HepG2 (cell line): ENCODE measurements at regions not wholly inside any gene's neighbourhood (a gene's known extent, or its start where the extent isn't known, plus 50 kb on each side); places are given as distances from the start of the nearest gene placed in this dataset.
A peak's percentile ranks its signal among the peaks of the same experiment; 100 is the strongest.

Experiments
- CC2D1A ChIP-seq: sonication (generic); formaldehyde crosslinking; IDR thresholded peaks from 2 replicates; pipeline ENCODE4 v1.8.1; 2023; ENCODE audit warnings: mild to moderate bottlenecking, missing genetic modification reagents
- CENPBD1 ChIP-seq: sonication (generic); formaldehyde crosslinking; IDR thresholded peaks from 2 replicates; pipeline ENCODE4 v1.8.0; 2022; ENCODE audit warnings: missing genetic modification reagents, low read depth, mild to moderate bottlenecking, borderline replicate concordance
- DMTF1 ChIP-seq: sonication (generic); formaldehyde crosslinking; IDR thresholded peaks from 2 replicates; pipeline ENCODE4 v1.4.0; 2020; ENCODE audit warnings: mild to moderate bottlenecking, missing genetic modification reagents
- FOSL1 ChIP-seq: sonication (generic); formaldehyde crosslinking; IDR thresholded peaks from 2 replicates; pipeline ENCODE4 v1.9.0; 2021; ENCODE audit warnings: missing genetic modification reagents, borderline replicate concordance
- FOXA1 ChIP-seq, 2 experiments: fragments of 450-650 bp in 1 of 2; sonication (generic) in 1 of 2; formaldehyde crosslinking in 1 of 2; IDR thresholded peaks; 2 replicates each; pipeline versions ENCODE4 v1.4.0 to v1.6.1; 2016 to 2020; ENCODE audit warnings: missing genetic modification reagents in 1 of 2
- HMGA1 ChIP-seq: sonication (generic); formaldehyde crosslinking; conservative IDR thresholded peaks from 2 replicates; pipeline ENCODE4 v1.4.0; 2020; ENCODE audit warnings: missing genetic modification reagents
- HNF1B ChIP-seq: sonication (generic); formaldehyde crosslinking; IDR thresholded peaks from 2 replicates; pipeline ENCODE4 v1.5.1; 2020; ENCODE audit warnings: mild to moderate bottlenecking, moderate library complexity, missing genetic modification reagents
- PCBP1 ChIP-seq: fragments of 200-400 bp; formaldehyde crosslinking; IDR thresholded peaks from 2 replicates; pipeline ENCODE4 v1.6.1; 2017; ENCODE audit warnings: mild to moderate bottlenecking, low read depth, low read length, borderline replicate concordance
- PITX1 ChIP-seq: sonication (generic); formaldehyde crosslinking; IDR thresholded peaks from 2 replicates; pipeline ENCODE4 v1.5.1; 2020; ENCODE audit warnings: mild to moderate bottlenecking, missing genetic modification reagents
- SMC3 ChIP-seq: IDR thresholded peaks from 2 replicates; pipeline ENCODE4 v1.6.1; 2011; ENCODE audit warnings: low read length, improper control_type of control experiment
- TFDP2 ChIP-seq: sonication (generic); formaldehyde crosslinking; IDR thresholded peaks from 2 replicates; pipeline ENCODE4 v1.4.0; 2020; ENCODE audit warnings: missing genetic modification reagents
- XRCC5 ChIP-seq: fragments of 200-400 bp; formaldehyde crosslinking; optimal IDR thresholded peaks from 2 replicates; pipeline ENCODE3; 2017; ENCODE audit warnings: mild to moderate bottlenecking, low read length
- ZFP91 ChIP-seq: sonication (generic); formaldehyde crosslinking; IDR thresholded peaks from 2 replicates; pipeline ENCODE4 v1.9.0; 2022; ENCODE audit warnings: missing genetic modification reagents, mild to moderate bottlenecking, borderline replicate concordance
- ZNF280B ChIP-seq: sonication (generic); formaldehyde crosslinking; IDR thresholded peaks from 2 replicates; pipeline ENCODE4 v1.5.0; 2020; ENCODE audit warnings: missing genetic modification reagents, mild to moderate bottlenecking, borderline replicate concordance
- ZNF33A ChIP-seq: sonication (generic); formaldehyde crosslinking; IDR thresholded peaks from 2 replicates; pipeline ENCODE4 v1.5.1; 2020; ENCODE audit warnings: missing genetic modification reagents, mild to moderate bottlenecking, moderate library complexity, borderline replicate concordance
- ZNF572 ChIP-seq: sonication (generic); formaldehyde crosslinking; IDR thresholded peaks from 2 replicates; pipeline ENCODE4 v1.5.1; 2020; ENCODE audit warnings: mild to moderate bottlenecking, missing genetic modification reagents
- TF ChIP-seq, protein P1 (sequence below): sonication (generic); formaldehyde crosslinking; IDR thresholded peaks from 2 replicates; pipeline ENCODE4 v1.4.0; 2020; ENCODE audit warnings: missing genetic modification reagents, mild to moderate bottlenecking, borderline replicate concordance

DNA sequence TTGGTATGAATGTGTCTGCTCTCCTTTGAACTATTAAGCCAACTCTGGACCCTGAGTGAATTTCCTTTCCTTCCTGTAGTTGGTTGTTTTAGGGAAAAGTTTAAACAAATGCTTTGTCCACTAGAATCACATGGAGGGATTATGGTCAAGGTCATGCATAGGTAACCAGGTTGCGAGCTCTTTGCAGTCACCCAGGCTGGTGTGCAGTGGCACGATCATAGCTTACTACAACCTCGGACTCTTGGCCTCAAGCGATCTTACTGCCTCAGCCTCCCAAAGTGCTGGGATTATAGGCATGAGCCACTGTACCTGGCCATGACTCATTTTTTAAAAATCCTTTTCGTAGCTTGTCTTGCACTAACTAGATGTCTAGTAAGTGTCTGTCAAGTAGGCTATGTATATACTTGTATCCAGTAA is 88.0 kb upstream of the SOX4 start (continued):
- TF ChIP-seq ZNF33A (CRISPR knock-in tag) (peak; percentile 71; the same call in 1 of the 2 replicates), XRCC5 (no peak), CC2D1A (CRISPR knock-in tag) (no peak), SMC3 (no peak), FOXA1 (IDR thresholded peaks at IDR 0.05) (no peak), FOXA1 (CRISPR knock-in tag; IDR thresholded peaks at IDR 0.05) (peak; percentile 63), CENPBD1 (no peak), ZNF280B (CRISPR knock-in tag) (no peak), ZFP91 (CRISPR knock-in tag) (peak; percentile 34; the same call in 1 of the 2 replicates), ZNF572 (no peak), HMGA1 (CRISPR knock-in tag) (no peak), PITX1 (peak; percentile 100), HNF1B (CRISPR knock-in tag) (peak; percentile 97), PCBP1 (no peak), TFDP2 (peak; percentile 49), FOSL1 (peak; percentile 41; the same call in 1 of the 2 replicates), DMTF1 (CRISPR knock-in tag) (no peak)
- TF ChIP-seq, protein P1, sequence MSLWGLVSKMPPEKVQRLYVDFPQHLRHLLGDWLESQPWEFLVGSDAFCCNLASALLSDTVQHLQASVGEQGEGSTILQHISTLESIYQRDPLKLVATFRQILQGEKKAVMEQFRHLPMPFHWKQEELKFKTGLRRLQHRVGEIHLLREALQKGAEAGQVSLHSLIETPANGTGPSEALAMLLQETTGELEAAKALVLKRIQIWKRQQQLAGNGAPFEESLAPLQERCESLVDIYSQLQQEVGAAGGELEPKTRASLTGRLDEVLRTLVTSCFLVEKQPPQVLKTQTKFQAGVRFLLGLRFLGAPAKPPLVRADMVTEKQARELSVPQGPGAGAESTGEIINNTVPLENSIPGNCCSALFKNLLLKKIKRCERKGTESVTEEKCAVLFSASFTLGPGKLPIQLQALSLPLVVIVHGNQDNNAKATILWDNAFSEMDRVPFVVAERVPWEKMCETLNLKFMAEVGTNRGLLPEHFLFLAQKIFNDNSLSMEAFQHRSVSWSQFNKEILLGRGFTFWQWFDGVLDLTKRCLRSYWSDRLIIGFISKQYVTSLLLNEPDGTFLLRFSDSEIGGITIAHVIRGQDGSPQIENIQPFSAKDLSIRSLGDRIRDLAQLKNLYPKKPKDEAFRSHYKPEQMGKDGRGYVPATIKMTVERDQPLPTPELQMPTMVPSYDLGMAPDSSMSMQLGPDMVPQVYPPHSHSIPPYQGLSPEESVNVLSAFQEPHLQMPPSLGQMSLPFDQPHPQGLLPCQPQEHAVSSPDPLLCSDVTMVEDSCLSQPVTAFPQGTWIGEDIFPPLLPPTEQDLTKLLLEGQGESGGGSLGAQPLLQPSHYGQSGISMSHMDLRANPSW (CRISPR knock-in tag): peak; percentile 63; the same call in 1 of the 2 replicates
